ENCODE measurements at regions not wholly inside any gene's neighbourhood (a gene's known extent, or its start where the extent isn't known, plus 50 kb on each side); places are given as distances from the start of the nearest gene placed in this dataset.

DNA sequence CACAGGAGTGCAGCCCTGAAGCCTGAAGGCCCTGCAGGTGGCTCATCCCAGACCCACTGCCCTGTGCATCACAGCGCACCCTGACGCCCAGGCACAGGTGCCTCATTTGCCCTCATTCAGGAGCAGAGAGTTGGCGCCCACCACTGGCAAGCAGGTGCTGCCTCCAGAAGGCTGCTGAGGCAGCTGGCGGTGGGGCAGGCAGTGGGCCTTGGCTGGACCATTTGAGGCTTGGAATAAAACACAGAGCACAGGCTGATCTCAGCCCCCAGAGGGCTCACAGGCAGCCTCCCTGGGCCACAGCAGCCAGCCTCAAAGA is 1151.9 kb downstream of the BRD1 start:
- intact Hi-C loops (cut with DNase I): no loop called here
- ATAC-seq (ENCODE audit: poor library complexity) (no peak), DNase-seq (peak; percentile 17)

DNA sequence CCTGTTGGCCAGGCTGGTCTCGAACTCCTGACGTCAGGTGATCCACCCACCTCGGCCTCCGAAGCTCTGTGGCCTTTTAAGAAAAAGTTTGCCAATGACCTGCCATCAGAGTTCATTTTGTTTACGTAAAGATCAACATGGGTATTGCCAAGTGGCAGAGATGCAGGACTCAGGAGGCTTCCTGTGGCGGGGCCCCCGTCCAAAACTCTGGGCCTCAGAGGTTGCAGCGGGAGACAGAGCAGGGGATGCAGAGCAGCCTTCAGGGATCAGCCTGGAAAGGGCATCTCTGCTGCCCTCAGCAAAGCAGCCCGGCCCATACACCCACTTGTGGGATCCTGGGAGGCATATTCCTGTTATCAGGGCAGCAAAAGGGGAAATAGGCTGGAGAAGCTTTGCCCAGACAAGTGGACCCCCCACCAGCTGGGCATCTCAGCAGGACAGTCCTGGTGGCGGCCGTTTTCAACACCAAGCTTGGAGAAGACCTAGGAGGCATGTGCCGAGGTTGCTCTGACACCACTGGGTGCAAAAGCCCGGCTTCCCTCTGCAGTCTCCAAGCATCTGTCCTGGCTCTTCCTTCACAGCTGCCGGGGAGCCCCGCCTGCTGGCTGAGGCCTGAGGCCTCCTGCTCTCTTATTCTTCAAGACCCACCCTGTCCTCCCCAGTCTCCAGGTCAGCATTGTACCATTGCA is 1152.4 kb downstream of the BRD1 start:
- DNase-seq (peak; percentile 24), ATAC-seq (ENCODE audit: poor library complexity) (no peak)
- intact Hi-C loops (cut with DNase I): no loop called here

DNA sequence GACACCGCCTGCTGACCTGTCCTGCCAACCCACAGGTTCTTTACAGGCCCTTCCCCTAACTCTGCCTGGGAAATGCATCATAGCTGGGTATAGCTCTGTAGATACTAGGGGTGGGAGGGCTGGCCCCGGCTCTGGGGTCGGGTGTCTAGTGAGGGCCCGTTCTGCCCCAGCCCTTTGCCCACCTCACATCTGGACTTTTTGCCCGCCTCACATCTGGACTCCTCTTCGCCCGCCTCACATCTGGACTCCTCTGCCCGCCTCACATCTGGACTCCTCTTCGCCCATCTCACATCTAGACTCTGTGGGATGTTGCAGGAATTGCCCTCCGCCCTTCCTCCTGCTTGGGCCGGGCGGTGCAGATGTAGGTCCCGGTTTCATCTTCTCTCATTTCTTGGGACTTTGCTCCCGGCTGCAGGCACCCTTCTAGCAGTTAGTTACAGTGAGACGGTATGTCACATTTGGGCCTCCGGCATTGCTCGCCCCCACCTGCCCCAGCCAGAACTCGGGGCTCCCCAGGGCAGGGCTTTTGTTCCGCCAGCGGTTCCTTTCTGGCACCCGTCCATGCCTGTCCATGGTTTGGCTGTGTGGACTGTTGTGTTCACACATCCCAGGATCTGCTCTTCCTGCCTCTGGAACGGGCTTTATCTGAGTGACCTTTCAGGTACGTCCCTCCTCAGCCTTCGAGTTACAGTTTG is 1153.7 kb downstream of the BRD1 start:
- intact Hi-C loops (cut with DNase I): no loop called here
- DNase-seq (peak; percentile 37), ATAC-seq (ENCODE audit: poor library complexity) (no peak)

DNA sequence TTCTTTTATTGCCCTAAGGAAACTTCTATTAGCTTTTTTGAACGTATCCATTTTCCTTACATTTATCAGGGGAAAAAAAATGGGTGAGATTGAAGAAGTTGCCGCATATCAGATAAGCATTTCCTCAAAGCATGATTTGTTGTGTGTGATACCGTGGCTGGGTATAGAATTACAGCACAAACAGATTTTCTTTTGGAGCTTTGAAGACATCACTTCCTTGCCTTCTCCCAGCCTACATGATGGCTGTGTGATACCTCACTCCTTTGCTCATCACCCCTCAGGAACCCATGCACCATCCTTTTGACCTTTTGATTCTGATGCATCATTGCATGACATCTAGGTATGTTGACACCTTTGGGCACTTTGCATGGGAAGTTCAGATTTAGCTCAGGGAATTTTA is 1155.3 kb downstream of the BRD1 start:
- ATAC-seq (ENCODE audit: poor library complexity): no peak
- intact Hi-C loops (cut with DNase I): no loop called here

DNA sequence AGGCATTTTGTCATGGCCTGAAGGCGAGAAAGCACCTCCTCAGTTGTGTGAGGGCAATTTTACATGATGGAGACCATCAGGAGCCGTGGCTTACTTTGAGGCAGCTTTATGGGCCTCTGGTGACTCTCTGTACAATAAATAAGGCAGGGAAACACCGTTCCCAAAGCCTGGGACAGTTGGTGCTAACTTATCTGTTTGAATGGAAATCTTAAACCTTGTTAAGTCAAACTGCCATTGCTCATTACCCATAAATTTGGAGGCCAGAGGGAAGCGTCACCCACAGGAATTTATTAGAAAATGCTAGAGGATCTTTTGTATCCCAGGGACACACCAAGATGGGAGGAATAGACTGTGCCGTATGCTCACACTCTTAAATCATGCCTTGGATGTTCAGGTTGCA is 1156.9 kb downstream of the BRD1 start:
- ATAC-seq (ENCODE audit: poor library complexity) (no peak), DNase-seq (no peak)
- intact Hi-C loops (cut with DNase I): no loop called here

More for the DNA sequence above, 1155.3 kb downstream of the BRD1 start:
- no peak for DNase-seq

DNA sequence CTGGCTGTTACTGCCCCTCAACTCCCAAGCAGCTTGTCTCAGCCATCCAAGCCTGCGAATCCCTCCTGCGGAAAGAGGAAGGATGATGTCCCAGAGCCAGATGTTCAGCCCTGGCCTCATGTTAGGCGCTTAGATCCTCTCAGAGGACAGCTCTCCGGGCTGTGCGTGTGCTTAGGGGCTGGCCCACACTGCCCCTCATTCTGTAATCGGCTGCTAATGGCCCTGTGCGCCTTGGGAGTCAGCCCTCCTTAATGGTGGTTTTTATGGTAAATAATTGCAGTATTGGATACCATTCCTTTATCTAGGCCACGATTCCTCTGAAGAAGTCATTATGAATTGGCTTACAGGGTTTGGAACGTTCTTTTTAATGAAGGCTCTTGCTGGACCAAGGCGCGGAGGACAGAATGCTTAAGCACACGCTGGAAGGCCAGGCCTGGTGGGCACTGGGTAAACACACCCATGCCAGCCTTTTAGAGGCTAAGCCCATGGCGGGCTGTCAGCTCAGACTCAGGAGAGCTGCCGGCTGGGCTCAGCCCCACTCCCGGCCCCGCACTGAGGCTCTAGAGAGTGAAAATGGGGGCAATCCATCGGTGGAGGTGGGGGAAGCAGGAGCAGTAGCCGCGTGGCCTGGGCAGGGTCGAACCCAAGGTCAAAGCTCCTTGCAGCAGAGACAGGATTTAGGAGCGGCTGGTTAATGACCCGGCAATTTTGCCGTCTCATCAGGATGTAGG is 1157.5 kb downstream of the BRD1 start:
- intact Hi-C loops (cut with DNase I): no loop called here
- peak; percentile 10 for DNase-seq
- no peak for ATAC-seq (ENCODE audit: poor library complexity)

DNA sequence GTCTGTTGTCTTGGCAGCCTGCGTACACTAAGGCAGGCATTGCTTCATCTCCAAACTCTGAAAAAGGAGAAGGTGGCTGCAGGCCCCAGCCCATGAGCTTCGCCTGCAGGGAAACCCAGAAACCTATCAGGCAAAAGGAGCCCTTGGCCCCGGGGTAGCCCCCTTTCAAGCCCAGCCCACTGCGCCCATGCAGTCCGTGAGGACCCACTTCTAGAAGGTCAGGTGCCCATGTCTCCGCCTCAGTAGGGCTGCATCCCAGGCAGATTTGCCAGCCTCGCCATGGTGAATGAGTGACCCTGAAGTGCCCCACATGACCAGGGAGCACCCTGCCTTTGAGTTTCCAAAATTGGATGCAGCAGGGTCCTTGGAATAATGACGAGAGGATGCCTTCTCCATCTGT is 1158.4 kb downstream of the BRD1 start:
- ATAC-seq (ENCODE audit: poor library complexity): no peak
- DNase-seq: peak; percentile 8
- intact Hi-C loops (cut with DNase I): no loop called here

DNA sequence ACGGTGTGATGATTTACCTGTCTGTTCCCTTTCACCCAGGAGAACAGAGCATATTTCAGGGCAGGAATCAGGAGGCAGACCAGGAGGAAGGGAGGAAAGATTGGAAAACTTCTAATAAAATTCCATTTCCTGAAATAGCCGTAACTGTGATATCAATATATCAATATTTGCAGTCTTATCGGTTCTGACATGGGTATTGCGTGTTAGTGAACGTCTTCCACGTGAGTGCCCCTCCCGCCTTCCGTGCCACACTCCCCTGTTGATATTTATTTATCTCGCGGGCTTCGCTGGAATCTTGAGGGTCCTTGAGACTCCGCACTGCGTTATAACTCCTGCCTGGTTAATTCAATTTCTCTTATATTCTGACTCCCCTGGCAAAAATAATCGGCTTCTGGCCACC is 1160.4 kb downstream of the BRD1 start:
- intact Hi-C loops (cut with DNase I): no loop called here
- DNase-seq (peak; percentile 1), ATAC-seq (ENCODE audit: poor library complexity) (no peak)

DNA sequence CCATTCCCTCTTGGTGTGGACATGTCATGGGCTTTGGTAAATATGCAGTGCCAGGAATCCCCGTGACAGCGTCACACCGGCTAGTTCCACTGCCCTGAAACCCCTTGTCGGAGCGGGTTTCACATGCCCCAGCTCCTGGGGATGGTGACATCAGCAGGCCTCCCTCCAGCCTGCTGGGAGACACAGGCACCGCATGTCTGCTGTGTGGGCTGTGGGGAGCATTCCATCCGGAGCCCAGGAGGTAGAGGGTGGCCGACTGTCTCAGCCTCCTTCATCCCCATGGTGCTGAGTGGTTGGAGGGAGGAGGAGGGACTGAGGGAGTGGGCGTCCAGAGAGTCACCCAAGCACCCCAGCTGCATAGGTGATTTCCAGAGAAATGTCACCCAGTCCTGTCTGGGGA is 1161.1 kb downstream of the BRD1 start:
- DNase-seq (peak; percentile 6), ATAC-seq (ENCODE audit: poor library complexity) (no peak)
- intact Hi-C loops (cut with DNase I): no loop called here

DNA sequence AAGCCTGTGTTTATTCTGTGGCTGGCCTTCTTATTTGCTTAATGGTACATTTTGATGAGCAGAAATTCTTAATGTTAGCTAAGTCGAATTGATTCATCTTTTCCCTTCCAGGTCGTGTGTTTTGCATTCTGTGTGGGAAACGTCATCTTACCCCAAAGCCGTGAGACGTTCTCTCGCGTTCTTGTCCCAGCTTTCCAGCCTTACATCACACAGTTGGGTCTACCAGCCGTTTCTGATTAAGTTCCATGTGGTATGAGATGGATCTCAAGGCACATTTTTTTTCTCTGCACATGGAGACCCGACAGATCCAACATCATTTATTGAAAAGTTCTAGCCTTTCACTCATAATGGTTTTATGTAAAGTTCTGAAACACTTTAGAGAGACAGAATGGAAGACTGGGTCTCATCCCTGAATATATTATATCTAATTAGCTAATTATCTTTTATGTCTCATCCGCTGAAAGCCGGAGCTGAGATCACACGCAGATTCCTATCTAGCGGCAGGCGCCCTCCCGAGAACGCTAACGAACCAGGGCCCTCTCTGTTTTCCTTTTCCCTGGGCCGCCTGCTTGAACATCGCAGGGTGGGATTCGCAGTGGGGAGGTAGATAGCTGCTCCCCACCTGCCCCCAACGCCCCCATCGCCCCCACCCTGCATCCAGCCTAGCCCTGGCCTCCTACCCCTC is 1162.2 kb downstream of the BRD1 start:
- intact Hi-C loops (cut with DNase I): no loop called here
- ATAC-seq (ENCODE audit: poor library complexity): no peak
- DNase-seq: peak; percentile 9

DNA sequence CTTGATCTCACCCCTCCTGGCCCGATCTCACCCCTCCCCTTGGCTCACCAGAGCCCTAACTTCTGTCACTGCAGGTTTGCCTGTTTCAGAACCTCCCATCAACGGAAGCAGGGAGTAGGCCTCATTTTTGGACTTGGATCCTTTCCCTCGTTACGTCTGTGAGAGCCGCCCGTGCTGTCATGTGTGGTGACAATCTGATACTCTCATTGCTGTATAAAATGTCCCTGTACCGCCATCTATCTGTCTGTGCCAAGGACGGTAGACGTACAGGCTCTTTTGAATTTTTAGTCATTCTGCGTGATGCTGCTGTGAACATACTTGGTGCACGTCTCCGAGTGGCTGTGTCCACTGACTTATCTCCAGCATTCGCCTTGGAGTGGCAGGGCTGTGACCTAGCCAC is 1163.1 kb downstream of the BRD1 start:
- ATAC-seq (ENCODE audit: poor library complexity) (no peak), DNase-seq (peak; percentile 21)
- intact Hi-C loops (cut with DNase I): no loop called here

DNA sequence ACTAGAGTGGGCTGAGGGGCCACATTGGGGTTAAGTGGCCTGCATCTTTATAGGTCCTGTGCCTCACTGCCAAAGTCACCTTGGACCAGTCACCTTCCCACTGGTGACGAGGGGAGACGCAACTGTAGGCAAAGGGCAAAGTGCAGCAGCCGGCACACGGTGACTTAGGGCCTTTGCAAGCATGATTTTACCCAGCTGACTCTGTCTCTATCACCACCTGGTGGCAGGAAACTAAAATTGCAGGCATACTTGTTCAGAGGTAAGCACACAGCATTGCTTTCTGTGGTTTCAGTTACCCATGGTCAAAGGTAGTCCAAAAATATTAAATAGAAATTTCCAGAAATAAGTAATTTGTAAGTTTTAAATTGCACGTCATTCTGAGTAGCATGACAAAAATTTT is 1164.4 kb downstream of the BRD1 start:
- intact Hi-C loops (cut with DNase I): no loop called here
- no peak for ATAC-seq (ENCODE audit: poor library complexity)
- DNase-seq: peak; percentile 16

DNA sequence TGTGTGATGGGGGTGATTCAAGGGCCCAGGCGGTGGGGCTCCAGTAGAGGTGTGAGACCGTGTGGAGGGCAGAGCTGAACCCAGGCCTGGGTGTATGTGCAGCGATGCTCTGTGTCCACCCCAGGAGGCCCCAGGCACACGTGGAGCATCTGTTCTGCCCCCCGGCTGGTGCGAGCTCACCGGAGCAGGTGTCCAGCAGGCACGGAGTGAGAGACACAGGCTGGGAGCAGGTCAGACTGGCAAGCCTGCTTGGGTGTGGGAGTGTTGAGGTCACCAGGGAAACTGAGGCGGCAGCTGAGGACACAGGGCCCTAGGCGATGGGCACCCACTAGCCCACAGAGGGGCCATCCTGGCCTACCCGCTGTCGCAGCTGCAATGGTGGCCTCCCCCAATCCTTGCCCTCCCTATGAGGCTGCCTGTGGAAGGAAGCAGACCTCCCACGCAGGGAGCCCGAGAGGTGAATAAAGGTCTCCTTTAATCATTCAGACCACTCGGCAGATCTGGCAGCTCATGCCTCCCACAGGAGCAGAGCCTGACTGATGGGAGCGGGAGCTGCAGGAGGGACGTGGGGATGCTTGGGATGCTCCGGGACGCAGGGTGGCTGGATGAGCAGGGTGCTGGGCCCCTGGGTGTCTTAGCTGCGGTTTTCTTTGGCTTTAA is 1165.1 kb downstream of the BRD1 start:
- intact Hi-C loops (cut with DNase I): no loop called here
- no peak for ATAC-seq (ENCODE audit: poor library complexity)
- peak; percentile 22 for DNase-seq

DNA sequence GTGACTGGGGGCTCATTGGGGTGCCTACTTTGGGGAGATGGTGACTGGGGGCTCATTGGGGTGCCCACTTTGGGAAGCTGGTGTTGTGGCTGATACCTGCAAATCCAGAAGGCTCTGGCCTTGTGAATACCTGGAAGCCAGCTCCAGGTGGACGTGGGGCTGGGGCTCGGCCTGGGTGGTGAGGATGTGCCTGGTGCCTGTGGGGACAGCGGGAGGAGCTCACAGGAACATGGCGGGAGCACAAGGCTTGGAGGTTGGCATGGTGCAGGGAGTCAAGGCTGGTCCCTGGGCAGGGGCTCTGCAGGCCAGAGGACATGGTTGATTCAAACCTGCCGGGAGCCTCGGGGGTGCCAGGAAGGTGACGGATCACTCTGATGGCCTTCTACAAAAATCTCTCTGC is 1165.7 kb downstream of the BRD1 start:
- ATAC-seq (ENCODE audit: poor library complexity) (no peak), DNase-seq (peak; percentile 24)
- intact Hi-C loops (cut with DNase I): no loop called here

DNA sequence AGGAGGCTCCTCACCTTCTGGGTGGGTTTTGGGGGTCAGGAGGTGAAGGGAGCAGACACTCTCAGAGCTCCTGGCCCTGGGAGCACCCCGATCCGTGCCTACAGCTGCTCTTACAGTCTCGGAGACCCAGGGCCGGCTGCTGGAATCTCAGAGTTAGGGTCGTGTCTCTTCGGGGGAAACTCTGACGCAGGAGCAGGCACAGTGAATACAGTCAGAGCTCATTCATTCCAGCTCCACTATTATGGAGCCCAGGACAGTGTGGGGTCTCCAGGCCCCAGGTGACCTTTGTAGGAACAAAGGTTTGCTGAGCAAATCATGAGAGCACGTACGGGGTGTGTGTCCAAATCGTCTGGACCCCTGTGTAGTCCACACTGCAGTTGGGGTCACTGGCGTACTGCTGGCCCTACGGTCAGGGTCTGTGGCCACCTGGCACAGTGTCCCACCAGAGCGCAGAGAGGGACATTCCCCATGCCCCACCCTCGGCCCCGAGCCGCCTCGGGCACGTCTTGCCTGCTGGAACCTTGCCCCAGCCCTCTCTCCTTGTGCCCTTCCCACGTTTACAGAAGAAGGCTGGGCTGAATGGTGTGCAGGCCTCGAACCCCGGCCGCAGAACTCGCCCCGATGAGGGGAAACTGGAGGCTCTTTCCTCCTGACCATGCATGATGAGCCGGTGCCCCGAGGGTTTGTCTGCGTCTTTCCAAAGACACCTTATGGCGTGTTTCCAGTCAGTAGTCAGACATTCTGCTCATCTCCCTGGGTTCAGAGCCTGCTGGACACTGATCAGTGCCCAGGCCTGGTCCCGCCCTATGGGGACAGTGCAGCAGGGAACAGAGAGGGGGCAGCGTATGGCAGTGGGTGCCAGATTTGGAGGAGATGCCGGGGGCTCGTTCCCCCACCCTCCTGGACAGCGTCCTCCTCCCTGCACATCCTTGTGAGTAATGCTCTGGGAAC is 1166.6 kb downstream of the BRD1 start:
- intact Hi-C loops (cut with DNase I): no loop called here
- ATAC-seq (ENCODE audit: poor library complexity) (no peak), DNase-seq (peak; percentile 32)

DNA sequence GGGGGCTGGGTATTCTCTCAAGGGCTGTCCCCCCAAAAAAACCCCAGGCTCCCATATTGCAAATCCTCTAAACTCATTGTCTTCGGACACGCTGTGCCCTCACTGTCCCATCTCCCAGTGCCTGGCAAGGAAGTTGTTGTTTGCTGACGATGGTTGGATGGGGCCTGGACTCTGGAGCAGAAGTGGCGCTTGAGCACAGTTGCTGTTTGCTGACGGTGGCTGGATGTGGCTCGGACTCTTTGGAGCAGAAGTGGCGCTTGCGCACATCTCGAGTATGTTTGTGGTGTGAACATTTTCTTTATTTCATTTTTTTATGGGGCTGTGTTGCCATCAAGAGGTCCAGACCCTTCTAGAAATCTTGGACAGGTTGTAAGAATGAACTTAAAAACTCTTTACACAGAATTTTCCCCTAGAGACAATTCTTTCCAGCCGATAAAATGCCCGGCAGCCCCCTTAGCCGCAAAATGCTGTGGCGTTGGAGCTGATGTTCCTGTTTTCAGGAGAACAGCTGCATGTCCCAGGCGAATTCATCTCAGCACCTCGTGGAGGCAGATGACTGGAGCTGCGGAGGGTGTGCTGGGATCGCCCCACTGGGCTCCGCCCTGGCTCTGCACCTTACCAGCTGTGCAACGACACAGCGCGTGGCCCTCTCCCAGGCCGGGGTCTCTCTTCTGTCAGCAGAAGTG is 1167.4 kb downstream of the BRD1 start:
- ATAC-seq (ENCODE audit: poor library complexity) (no peak), DNase-seq (peak; percentile 19)
- intact Hi-C loops (cut with DNase I): no loop called here

DNA sequence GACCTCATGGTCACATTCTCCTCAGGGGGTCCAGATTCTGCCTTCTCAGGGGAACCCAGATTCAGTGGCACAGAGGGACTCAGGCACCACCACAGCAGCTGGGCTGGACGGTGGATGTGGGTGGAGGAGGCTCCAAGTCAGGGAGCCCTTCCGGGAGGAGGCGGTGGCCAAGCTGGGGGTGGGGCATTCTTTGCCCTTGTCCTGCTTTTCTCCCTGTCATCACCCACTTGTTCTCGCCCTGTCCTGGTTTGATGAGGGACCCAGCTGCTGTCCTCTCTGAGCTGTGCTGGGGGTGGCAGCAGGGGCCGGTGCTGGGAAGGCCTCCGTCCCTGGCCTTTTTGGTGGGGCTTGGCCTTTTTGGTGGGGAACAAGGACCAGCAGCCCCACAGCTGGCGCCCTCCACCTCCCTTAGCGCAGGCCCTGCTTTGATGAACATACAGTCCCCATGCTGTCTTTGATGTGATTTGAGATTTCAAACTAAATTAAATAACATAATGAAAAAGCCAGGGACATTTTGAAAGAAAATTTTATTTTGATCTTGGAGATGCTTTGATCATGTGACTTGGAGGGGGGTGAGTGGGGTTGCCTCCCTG is 1168.2 kb downstream of the BRD1 start:
- intact Hi-C loops (cut with DNase I): no loop called here
- DNase-seq (no peak), ATAC-seq (ENCODE audit: poor library complexity) (peak; percentile 48)
